DMS53 treated with DMSO at 0.1 percent for 48 hours (cell line): ENCODE measurements at regions not wholly inside any gene's neighbourhood (a gene's known extent, or its start where the extent isn't known, plus 50 kb on each side); places are given as distances from the start of the nearest gene placed in this dataset.
"Not testable (repeated sequence)": the region's sequence is repeated elsewhere in the genome, so short reads cannot be mapped to it uniquely, and the experiment has no call there.

Experiments used
- DNase-seq: peaks from one replicate; lab custom pipeline; 2025; ENCODE audit not compliant: unreplicated experiment; lab: John Stamatoyannopoulos, UW

- no peak for DNase-seq
Observed at GRCh38 chr5:72760259-72760658, 56.2 kb upstream of the TNPO1 start.

- no peak for DNase-seq
Observed at GRCh38 chr5:72752909-72753308, 63.6 kb upstream of the TNPO1 start.

- DNase-seq: no peak
Observed at GRCh38 chr5:72749362-72749997, 67.0 kb upstream of the TNPO1 start.

- DNase-seq: no peak
Observed at GRCh38 chr5:72747826-72748225, 68.6 kb upstream of the TNPO1 start.

GRCh38 chr5:72746736-72747135 lies 69.7 kb upstream of the TNPO1 start:
- DNase-seq: no peak

- DNase-seq: no peak
Observed at GRCh38 chr5:72744136-72744535, 72.3 kb upstream of the TNPO1 start.

GRCh38 chr5:72741805-72742204 lies 74.7 kb upstream of the TNPO1 start:
- no peak for DNase-seq

GRCh38 chr5:72733810-72734209 lies 82.7 kb upstream of the TNPO1 start:
- no peak for DNase-seq

GRCh38 chr5:72723581-72723980 lies 92.9 kb upstream of the TNPO1 start:
- DNase-seq: peak; percentile 18

- no peak for DNase-seq
Observed at GRCh38 chr5:72722792-72723452, 93.5 kb upstream of the TNPO1 start.

GRCh38 chr5:72721844-72722243 lies 94.6 kb upstream of the TNPO1 start:
- DNase-seq: no peak

GRCh38 chr5:72720205-72720604 lies 96.3 kb upstream of the TNPO1 start:
- DNase-seq: no peak

GRCh38 chr5:72711351-72711750 lies 105.1 kb upstream of the TNPO1 start:
- DNase-seq: no peak

GRCh38 chr5:72709341-72709740 lies 107.1 kb upstream of the TNPO1 start:
- no peak for DNase-seq

- DNase-seq: no peak
Observed at GRCh38 chr5:72705178-72705577, 111.3 kb upstream of the TNPO1 start.

- no peak for DNase-seq
Observed at GRCh38 chr5:72703876-72704275, 112.6 kb upstream of the TNPO1 start.

GRCh38 chr5:72702881-72703434 lies 113.5 kb upstream of the TNPO1 start:
- DNase-seq: no peak

GRCh38 chr5:72702105-72702504 lies 114.4 kb upstream of the TNPO1 start:
- not testable (repeated sequence) for DNase-seq

GRCh38 chr5:72698481-72698880 lies 118.0 kb upstream of the TNPO1 start:
- no peak for DNase-seq

- no peak for DNase-seq
Observed at GRCh38 chr5:72697622-72698021, 118.8 kb upstream of the TNPO1 start.

- DNase-seq: no peak
Observed at GRCh38 chr5:72695659-72696058, 120.8 kb upstream of the TNPO1 start.

GRCh38 chr5:72694856-72695255 lies 121.6 kb upstream of the TNPO1 start:
- no peak for DNase-seq
